ENCODE measurements at regions not wholly inside any gene's neighbourhood (a gene's known extent, or its start where the extent isn't known, plus 50 kb on each side); places are given as distances from the start of the nearest gene placed in this dataset.

DNA sequence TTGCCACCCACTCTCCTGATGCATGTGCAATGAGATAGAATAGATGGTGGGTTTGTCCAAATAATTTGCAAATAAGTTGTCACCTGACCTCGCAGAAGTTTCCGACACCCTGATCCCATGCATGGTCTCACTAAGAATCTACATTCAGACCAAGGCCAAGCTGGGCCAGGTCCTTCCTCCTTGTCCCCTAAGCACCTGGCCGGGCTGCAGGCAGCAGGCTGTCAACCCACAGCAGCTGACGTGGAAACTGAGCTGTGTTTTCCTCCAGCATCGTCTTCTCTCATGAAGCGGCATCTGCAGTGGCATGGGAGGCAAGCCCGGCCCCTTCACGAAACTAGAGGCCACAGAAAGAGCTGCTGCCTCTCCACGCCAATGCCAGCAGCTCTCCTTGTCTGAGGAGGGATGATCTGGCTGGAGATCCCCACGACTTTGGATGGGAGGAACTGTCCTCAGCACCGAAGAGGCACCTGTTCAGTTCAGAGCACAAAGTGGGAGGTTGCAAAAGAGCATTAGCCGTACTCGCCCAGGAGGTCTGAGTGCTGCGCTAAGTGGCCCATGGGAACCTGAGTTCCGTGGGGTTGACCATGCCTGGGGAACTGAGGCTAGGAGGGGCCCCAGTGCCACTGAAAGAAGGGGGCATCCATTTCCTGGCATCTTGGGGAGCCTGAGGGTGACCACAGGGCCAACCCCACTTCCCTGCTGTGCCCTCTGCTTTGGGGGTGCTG, 110.5 kb upstream of the INSIG1 start:
- DNase-seq (ENCODE audit: low read depth): no peak
- H3K4me3 ChIP-seq (ENCODE audit: low read depth, low read length): no peak overlapping the region
- TF ChIP-seq, protein P1, sequence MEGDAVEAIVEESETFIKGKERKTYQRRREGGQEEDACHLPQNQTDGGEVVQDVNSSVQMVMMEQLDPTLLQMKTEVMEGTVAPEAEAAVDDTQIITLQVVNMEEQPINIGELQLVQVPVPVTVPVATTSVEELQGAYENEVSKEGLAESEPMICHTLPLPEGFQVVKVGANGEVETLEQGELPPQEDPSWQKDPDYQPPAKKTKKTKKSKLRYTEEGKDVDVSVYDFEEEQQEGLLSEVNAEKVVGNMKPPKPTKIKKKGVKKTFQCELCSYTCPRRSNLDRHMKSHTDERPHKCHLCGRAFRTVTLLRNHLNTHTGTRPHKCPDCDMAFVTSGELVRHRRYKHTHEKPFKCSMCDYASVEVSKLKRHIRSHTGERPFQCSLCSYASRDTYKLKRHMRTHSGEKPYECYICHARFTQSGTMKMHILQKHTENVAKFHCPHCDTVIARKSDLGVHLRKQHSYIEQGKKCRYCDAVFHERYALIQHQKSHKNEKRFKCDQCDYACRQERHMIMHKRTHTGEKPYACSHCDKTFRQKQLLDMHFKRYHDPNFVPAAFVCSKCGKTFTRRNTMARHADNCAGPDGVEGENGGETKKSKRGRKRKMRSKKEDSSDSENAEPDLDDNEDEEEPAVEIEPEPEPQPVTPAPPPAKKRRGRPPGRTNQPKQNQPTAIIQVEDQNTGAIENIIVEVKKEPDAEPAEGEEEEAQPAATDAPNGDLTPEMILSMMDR (IDR thresholded peaks at IDR 0.05; ENCODE audit: insufficient read depth, low read depth, low read length, missing control alignments): no peak

GRCh38 chr7:155188357-155188756, 109.3 kb upstream of the INSIG1 start:
- TF ChIP-seq, protein P1 (IDR thresholded peaks at IDR 0.05; ENCODE audit: insufficient read depth, low read depth, low read length, missing control alignments): no peak
- no peak for DNase-seq (ENCODE audit: low read depth)
- H3K4me3 ChIP-seq (ENCODE audit: low read depth, low read length): no peak overlapping the region

DNA sequence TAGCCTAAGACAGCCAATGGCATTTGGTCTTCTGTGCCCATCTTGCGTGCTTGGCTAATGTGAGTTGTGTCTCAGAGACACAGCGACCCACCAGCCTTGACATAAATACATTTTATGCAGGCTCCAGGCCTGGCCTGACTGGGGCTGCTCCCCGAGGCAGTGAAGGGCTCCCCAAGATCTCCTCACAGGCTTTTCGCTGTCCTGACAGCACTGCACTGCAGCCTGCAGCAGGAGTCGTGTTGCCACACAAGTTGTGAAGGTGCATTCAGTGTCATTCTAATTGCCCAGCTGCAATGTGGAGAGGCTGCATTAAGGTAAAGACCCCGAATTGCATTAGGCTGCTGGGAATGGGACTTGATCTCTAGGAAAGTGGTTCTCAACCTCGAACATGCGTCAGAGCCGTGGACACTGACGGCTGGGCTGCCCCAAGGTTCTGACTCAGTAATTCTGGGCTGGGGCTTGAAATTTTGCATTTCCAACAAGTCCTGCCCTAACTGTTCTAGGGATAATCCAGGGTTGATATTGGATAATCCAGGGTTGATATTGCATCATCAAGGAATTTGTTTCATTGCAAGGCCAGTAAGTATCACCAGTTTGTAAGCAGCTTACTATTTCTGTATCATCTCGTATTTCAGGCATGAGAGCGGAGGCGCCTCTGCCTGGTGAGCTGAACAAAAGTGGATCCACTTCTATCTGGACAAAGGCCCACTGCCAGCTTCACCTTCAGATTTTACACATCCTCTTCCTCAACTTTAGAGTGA, 108.7 kb upstream of the INSIG1 start:
- no peak overlapping the region for H3K4me3 ChIP-seq (ENCODE audit: low read depth, low read length)
- no peak for DNase-seq (ENCODE audit: low read depth)
- TF ChIP-seq, protein P1 (IDR thresholded peaks at IDR 0.05; ENCODE audit: insufficient read depth, low read depth, low read length, missing control alignments): no peak

DNA sequence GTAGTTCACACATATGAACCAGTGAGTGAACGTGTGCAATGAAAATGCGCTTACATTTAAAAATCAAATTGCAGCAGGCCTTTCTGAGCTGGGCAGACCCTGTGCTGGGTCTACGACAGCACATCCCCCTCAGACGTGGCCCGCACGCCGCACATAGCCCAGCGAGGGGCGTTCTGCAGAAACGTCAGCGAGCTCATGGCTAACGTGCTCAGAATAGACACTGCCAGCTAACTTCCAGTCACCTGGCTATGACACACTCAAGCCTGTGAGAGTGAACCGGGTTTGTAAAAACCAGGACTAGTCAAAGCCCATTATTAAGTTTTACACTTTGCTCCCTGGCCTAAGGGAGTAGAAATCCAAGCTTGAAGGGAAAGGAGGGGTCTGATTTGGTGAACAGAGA, 108.1 kb upstream of the INSIG1 start:
- TF ChIP-seq, protein P1 (IDR thresholded peaks at IDR 0.05; ENCODE audit: insufficient read depth, low read depth, low read length, missing control alignments): no peak
- DNase-seq (ENCODE audit: low read depth): no peak
- H3K4me3 ChIP-seq (ENCODE audit: low read depth, low read length): no peak overlapping the region

DNA sequence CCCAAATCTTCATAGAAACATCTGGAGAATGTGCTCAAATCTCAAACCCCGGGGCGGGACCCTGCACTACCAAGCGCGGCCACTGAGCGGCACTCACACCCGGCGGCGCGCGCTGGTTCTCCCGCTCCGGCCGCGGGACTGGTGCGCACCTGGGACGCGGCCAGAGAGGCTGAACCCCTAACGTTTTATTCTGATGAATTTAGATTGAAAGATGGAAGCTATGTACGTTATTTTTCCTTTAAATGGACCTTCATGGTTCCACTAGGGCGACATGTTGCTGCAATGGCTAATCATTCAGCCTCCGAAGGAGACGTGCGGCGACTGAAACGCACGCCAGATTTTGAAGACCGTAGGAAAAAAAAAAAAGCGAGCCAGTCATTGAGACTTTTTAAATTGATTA, 107.0 kb upstream of the INSIG1 start:
- TF ChIP-seq, protein P1 (IDR thresholded peaks at IDR 0.05; ENCODE audit: insufficient read depth, low read depth, low read length, missing control alignments): peak; percentile 91
- no peak overlapping the region for H3K4me3 ChIP-seq (ENCODE audit: low read depth, low read length)
- peak; percentile 56 for DNase-seq (ENCODE audit: low read depth)

GRCh38 chr7:155191137-155191536, 106.5 kb upstream of the INSIG1 start:
- TF ChIP-seq, protein P1 (IDR thresholded peaks at IDR 0.05; ENCODE audit: insufficient read depth, low read depth, low read length, missing control alignments): no peak
- DNase-seq (ENCODE audit: low read depth): no peak
- no peak overlapping the region for H3K4me3 ChIP-seq (ENCODE audit: low read depth, low read length)

Data from GM12865 (cell line).